ENCODE measurements at regions not wholly inside any gene's neighbourhood (a gene's known extent, or its start where the extent isn't known, plus 50 kb on each side); places are given as distances from the start of the nearest gene placed in this dataset.

- Histone ChIP-seq H3K9me3 (no peaks in the 10 kb centered on the region), H4K20me1 (ENCODE audit: insufficient read depth) (no peaks in the 10 kb centered on the region), H3K4me3 (ENCODE audit: low read depth in 2 of 2, low read length in 1 of 2) (no peak overlapping the region), H3K36me3 (replicated peaks in 1 of 2; ENCODE audit: control insufficient read depth in 1 of 2, insufficient read depth in 2 of 2, low read length in 1 of 2) (no peaks in the 10 kb centered on the region), H2AFZ (ENCODE audit: low read depth) (no peak overlapping the region), H3F3A (replicated peaks; ENCODE audit: insufficient read depth) (no peaks in the 10 kb centered on the region), H3K79me2 (ENCODE audit: insufficient read depth) (no peaks in the 10 kb centered on the region), H3K9me2 (no peaks in the 10 kb centered on the region), H3K9ac (no peak overlapping the region), H3K27ac (ENCODE audit: low read depth in 2 of 2, low read length in 1 of 2) (no peak overlapping the region), H3K4me1 (ENCODE audit: control insufficient read depth in 1 of 2, insufficient read depth in 2 of 2, low read depth in 1 of 2, low read length in 1 of 2) (peaks cover 0 to 5% of the 10 kb centered on the region in 2 experiments; a peak in 1 of 4 replicates), H3K27me3 (ENCODE audit: insufficient read depth) (no peaks in the 10 kb centered on the region; the same call in 1 of the 2 replicates), H3K4me2 (no peak overlapping the region)
- POLR2A ChIA-PET: no interaction called here
- TF ChIP-seq RFX5 (IDR thresholded peaks at IDR 0.05; ENCODE audit: low read length) (no peak), MAX (IDR thresholded peaks at IDR 0.05; ENCODE audit: low read depth) (no peak), USF1 (IDR thresholded peaks at IDR 0.05; ENCODE audit: borderline replicate concordance, low read depth) (no peak), TAF1 (IDR thresholded peaks at IDR 0.05; ENCODE audit: borderline replicate concordance, low read depth, low read length) (no peak), YY1 (IDR thresholded peaks at IDR 0.05; ENCODE audit: low read depth) (no peak), SMC3 (IDR thresholded peaks at IDR 0.05; ENCODE audit: low read depth, low read length) (no peak), NFIC (IDR thresholded peaks at IDR 0.05; ENCODE audit: borderline replicate concordance) (no peak), USF2 (IDR thresholded peaks at IDR 0.05; ENCODE audit: borderline replicate concordance, low read depth, low read length) (no peak), POLR2AphosphoS5 (IDR thresholded peaks at IDR 0.05; ENCODE audit: low read depth, low read length) (no peak), FOSL2 (IDR thresholded peaks at IDR 0.05; ENCODE audit: borderline replicate concordance, low read depth) (no peak), NRF1 (IDR thresholded peaks at IDR 0.05; ENCODE audit: low read depth, low read length) (no peak), IRF3 (IDR thresholded peaks at IDR 0.05; ENCODE audit: low read depth, low read length) (no peak), RXRA (IDR thresholded peaks at IDR 0.05; ENCODE audit: borderline replicate concordance, low read depth) (no peak), JUND (IDR thresholded peaks at IDR 0.05) (no peak), EP300 (IDR thresholded peaks at IDR 0.05; ENCODE audit: borderline replicate concordance in 1 of 2, low read depth in 1 of 2, low read length in 1 of 2) (no peak), FOXM1 (IDR thresholded peaks at IDR 0.05; ENCODE audit: low read depth) (no peak), CTCF (IDR thresholded peaks at IDR 0.05) (no peak), GABPA (IDR thresholded peaks at IDR 0.05; ENCODE audit: low read depth) (no peak)
- CTCF ChIA-PET: interaction anchor here (0.6 to 1.2 kb wide), 2 partner anchors 72 to 195 kb away, joined by 3 to 4 read pairs; no protein-coding TSS in a partner anchor
- no peak for DNase-seq
These were observed 142.8 kb downstream of the PJA1 start for GRCh38 chrX:69022430-69022829.

All from SK-N-SH (cell line).